ENCODE measurements at regions not wholly inside any gene's neighbourhood (a gene's known extent, or its start where the extent isn't known, plus 50 kb on each side); places are given as distances from the start of the nearest gene placed in this dataset.

DNA sequence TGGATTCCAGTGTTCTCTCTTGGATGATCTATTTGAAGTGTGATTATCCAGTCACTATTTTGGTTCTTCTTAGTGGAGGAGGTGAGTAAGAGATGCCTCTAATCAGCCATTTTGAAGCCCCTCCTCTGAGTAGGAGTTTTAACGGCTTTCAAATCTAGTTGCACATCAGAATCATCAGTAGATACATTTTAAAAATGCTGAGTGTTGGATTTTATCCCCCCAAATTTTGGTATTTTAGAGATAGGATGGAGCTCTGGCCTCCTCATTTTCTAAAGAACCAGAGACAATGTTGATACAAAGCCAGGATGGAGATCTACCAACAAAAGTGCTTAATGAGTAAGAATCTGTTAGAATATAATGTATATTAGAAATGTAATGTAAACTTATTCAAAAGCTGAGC is 1061.0 kb upstream of the WWC1 start:
- DNase-seq (no peak), ATAC-seq (no peak)
- H3K9me3 ChIP-seq: no peaks in the 10 kb centered on the region
- TF ChIP-seq, protein P1, sequence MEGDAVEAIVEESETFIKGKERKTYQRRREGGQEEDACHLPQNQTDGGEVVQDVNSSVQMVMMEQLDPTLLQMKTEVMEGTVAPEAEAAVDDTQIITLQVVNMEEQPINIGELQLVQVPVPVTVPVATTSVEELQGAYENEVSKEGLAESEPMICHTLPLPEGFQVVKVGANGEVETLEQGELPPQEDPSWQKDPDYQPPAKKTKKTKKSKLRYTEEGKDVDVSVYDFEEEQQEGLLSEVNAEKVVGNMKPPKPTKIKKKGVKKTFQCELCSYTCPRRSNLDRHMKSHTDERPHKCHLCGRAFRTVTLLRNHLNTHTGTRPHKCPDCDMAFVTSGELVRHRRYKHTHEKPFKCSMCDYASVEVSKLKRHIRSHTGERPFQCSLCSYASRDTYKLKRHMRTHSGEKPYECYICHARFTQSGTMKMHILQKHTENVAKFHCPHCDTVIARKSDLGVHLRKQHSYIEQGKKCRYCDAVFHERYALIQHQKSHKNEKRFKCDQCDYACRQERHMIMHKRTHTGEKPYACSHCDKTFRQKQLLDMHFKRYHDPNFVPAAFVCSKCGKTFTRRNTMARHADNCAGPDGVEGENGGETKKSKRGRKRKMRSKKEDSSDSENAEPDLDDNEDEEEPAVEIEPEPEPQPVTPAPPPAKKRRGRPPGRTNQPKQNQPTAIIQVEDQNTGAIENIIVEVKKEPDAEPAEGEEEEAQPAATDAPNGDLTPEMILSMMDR (IDR thresholded peaks at IDR 0.05): no peak
- no peak for TF ChIP-seq POLR2A (IDR thresholded peaks at IDR 0.05)
- WGBS, 2 donors: 79 to 87% methylated on average over 1 of the region's 1 CpG
- no peaks in the 10 kb centered on the region for H3K4me1 ChIP-seq
- no peak overlapping the region for H3K27ac ChIP-seq
- no peak overlapping the region for H3K4me3 ChIP-seq
- H3K36me3 ChIP-seq (replicated peaks in 1 of 2; ENCODE audit: insufficient read depth in 1 of 2, low read depth in 2 of 2): no peaks in the 10 kb centered on the region
- intact Hi-C loops (cut with DNase I): no loop called here
- H3K27me3 ChIP-seq: no peaks in the 10 kb centered on the region

DNA sequence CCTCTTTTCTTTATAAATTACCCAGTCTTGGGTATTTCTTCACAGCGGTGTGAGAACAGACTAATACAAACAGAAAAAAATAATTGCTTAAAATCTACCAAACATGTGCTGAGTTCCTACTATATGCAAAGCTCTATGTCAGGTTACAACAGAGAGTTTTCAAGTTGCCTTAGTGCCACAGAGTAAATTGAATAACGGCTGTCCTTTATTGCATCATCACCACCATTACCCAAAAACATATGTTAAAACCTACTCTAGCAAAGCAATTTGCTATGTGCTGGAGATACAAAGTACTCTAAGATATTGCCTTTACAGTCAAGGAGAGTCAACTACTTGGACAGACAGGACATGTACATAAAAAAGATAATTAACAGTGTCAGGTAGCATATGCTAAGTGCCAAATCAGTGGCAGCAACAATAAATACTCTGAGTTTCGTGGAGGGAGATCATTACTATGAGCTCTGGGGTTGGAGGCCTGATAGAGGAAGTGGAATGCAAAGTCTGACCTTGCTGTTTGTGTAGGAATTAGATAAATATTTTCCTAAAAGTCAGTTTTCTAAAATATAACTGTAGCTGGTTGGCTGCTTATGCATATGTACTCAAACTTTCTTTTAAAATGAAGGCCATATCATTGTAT is 1058.7 kb upstream of the WWC1 start:
- intact Hi-C loops (cut with DNase I): no loop called here
- DNase-seq: no peak
- ATAC-seq: no peak
- no peaks in the 10 kb centered on the region for H3K4me1 ChIP-seq
- no peaks in the 10 kb centered on the region for H3K36me3 ChIP-seq (replicated peaks in 1 of 2; ENCODE audit: insufficient read depth in 1 of 2, low read depth in 2 of 2)
- H3K27me3 ChIP-seq: no peaks in the 10 kb centered on the region
- no peaks in the 10 kb centered on the region for H3K9me3 ChIP-seq
- TF ChIP-seq, protein P1 (IDR thresholded peaks at IDR 0.05): no peak
- no peak for TF ChIP-seq POLR2A (IDR thresholded peaks at IDR 0.05)
- H3K4me3 ChIP-seq: no peak overlapping the region
- WGBS, 2 donors: 73 to 83% methylated on average over 3 of the region's 3 CpGs
- no peak overlapping the region for H3K27ac ChIP-seq

DNA sequence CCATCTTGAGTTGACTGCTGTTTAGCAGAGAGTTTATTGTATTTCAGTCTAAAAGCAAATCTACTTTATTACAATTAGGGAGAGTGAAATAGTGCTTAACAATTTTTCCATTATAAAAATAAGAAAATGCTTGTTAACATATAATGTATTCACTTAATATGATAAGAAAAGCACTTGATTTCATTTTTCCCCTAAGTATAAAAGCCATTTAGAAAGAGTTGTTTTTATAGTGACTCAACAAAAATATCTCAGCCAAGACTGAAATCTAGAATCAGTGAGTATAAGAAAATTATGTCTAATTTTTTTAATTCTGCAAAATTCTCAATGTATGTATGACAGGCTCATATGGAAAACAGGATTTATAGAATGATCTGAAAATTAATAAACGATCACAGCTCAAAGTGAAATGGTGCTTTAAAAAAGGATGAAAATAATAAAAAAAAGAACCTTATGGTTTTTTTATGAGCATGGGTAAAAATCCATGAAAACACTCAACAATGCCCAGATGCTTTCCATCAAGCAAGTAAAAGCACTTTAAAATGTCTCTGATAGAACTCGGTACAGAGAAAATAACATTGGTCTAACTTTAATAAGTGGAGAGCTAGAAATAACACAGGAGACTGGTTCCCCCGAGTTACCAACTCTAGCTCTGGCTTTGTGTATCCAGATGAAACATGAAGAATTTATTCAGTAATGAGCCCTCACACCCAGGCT is 1057.8 kb upstream of the WWC1 start:
- no peak overlapping the region for H3K4me3 ChIP-seq
- intact Hi-C loops (cut with DNase I): no loop called here
- H3K4me1 ChIP-seq: no peaks in the 10 kb centered on the region
- no peaks in the 10 kb centered on the region for H3K27me3 ChIP-seq
- DNase-seq: no peak
- no peaks in the 10 kb centered on the region for H3K9me3 ChIP-seq
- no peak overlapping the region for H3K27ac ChIP-seq
- no peak for ATAC-seq
- TF ChIP-seq, protein P1 (IDR thresholded peaks at IDR 0.05): no peak
- TF ChIP-seq POLR2A (IDR thresholded peaks at IDR 0.05): no peak
- WGBS, 2 donors: 76 to 80% methylated on average over 3 of the region's 3 CpGs
- H3K36me3 ChIP-seq (replicated peaks in 1 of 2; ENCODE audit: insufficient read depth in 1 of 2, low read depth in 2 of 2): no peaks in the 10 kb centered on the region

DNA sequence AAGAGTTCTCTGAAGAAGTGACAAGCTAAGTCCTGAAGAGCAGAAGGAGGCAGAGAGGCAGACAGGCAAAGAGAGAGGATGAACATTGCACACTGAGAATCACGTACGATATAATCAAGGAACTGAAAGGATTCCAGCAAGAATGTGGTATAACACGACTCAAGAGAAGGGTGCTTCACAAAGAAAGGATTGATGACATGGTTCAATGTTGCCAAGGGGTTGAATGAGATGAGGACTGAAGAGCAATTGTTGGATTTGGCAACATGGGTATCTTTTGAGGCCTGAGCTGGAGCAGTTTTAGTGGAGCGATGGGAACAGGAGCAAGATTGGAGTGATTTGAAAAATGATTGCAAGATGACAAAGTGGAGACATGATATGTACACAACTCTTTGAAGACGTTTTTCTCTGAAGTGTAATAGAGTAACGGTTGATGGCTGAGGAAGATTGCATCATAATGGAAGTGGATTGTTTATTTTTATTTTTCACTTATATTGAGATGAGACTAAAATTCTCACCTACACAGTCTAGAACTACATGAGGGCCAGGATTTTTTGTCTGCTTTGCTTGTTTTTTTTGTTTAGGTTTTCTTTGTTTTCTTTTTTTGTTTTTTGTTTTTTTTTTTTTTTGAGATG is 1049.9 kb upstream of the WWC1 start:
- ATAC-seq (no peak), DNase-seq (no peak)
- no peaks in the 10 kb centered on the region for H3K36me3 ChIP-seq (replicated peaks in 1 of 2; ENCODE audit: insufficient read depth in 1 of 2, low read depth in 2 of 2)
- intact Hi-C loops (cut with DNase I): no loop called here
- WGBS, 2 donors: 69 to 78% methylated on average over 6 of the region's 6 CpGs
- no peaks in the 10 kb centered on the region for H3K9me3 ChIP-seq
- H3K27ac ChIP-seq: no peak overlapping the region
- H3K4me3 ChIP-seq: no peak overlapping the region
- TF ChIP-seq, protein P1 (IDR thresholded peaks at IDR 0.05): no peak
- no peak for TF ChIP-seq POLR2A (IDR thresholded peaks at IDR 0.05)
- H3K4me1 ChIP-seq: no peaks in the 10 kb centered on the region
- H3K27me3 ChIP-seq: no peaks in the 10 kb centered on the region
